Right lobe of liver (tissue), 6 donors: ENCODE measurements at regions not wholly inside any gene's neighbourhood (a gene's known extent, or its start where the extent isn't known, plus 50 kb on each side); places are given as distances from the start of the nearest gene placed in this dataset.

Experiments
- ATAC-seq, 4 donors: fragments of 200-7000 bp; cut with Tn5 transposase; one replicate each; pipeline ENCODE4 v1.9.1; 2020; ENCODE audit warnings: mild to moderate bottlenecking in 4 of 4, moderate library complexity in 4 of 4
- DNase-seq, 3 donors: peaks; one replicate each; pipeline ENCODE4 v3.0.0-alpha.2; 2020
- H3K27ac ChIP-seq, 3 donors: fragments of 200-600 bp; one replicate each; pipeline ENCODE4 v1.8.0; 2022
- H3K27me3 ChIP-seq, 2 donors: fragments of 200-600 bp; one replicate each; pipeline ENCODE4 v1.8.0; 2022
- H3K36me3 ChIP-seq, 4 donors: fragments of 200-600 bp; sonication (generic) in 1 of 4; one replicate each; pipeline versions ENCODE4 v1.5.1 to v1.8.0; 2017 to 2022; ENCODE audit warnings: control low read depth in 1 of 4
- H3K4me1 ChIP-seq, 4 donors: fragments of 200-600 bp; sonication (generic) in 1 of 4; one replicate each; pipeline versions ENCODE4 v1.5.1 to v1.8.0; 2017 to 2022; ENCODE audit warnings: control low read depth in 1 of 4
- H3K4me3 ChIP-seq, 3 donors: fragments of 200-600 bp; one replicate each; pipeline ENCODE4 v1.8.0; 2022
- H3K9me3 ChIP-seq, 4 donors: fragments of 200-600 bp; sonication (generic) in 1 of 4; one replicate each; pipeline versions ENCODE4 v1.5.1 to v1.8.0; 2017 to 2022; ENCODE audit warnings: control low read depth in 1 of 4
- CTCF ChIP-seq, 4 donors: fragments of 200-600 bp in 3 of 4; fragments of 450-650 bp in 1 of 4; IDR thresholded peaks; one replicate each; pipeline versions ENCODE4 v1.5.1 to v1.8.0; 2016 to 2022; ENCODE audit warnings: antibody characterized with exemption in 4 of 4, mild to moderate bottlenecking in 2 of 4
- POLR2A ChIP-seq: fragments of 450-650 bp; IDR thresholded peaks from one replicate; pipeline ENCODE4 v1.6.1; 2017; ENCODE audit warnings: antibody characterized with exemption, mild to moderate bottlenecking
- WGBS: methylation state at CpG from one replicate; pipeline ENCODE4 v1.1.6; 2018; ENCODE audit warnings: low coverage, low lambda C conversion rate; ENCODE audit not compliant: insufficient coverage; ENCODE audit errors: missing lambda C conversion rate; 5-methylcytosine and 5-hydroxymethylcytosine counted together
- intact Hi-C, 2 donors: fragments of 100-400 bp; cut with DNase I; formaldehyde crosslinking; loops; one replicate each; pipeline versions ENCODE4 v1.11.2 to v1.14.1; 2022
- donor health status: DM: no; HTN: yes; CAD: no.
- donor health status: DM: no; HTN: no; CAD: no.
- donor health status: DM: no; HTN: no; CAD: no.
- donor health status: DM: no; HTN: yes; CAD: no.
- donor health status: DM: no; HTN: yes; CAD: no.

GRCh38 chr1:113185463-113186104 lies 112.6 kb downstream of the LRIG2 start:
- intact Hi-C loops: no loop called here
- WGBS: 48% methylated on average over 2 of the region's 2 CpGs

GRCh38 chr1:113190078-113190477 lies 117.1 kb downstream of the LRIG2 start:
- no peaks in the 10 kb centered on the region for H3K36me3 ChIP-seq
- TF ChIP-seq CTCF (IDR thresholded peaks at IDR 0.05) (no peak), POLR2A (no peak)

More at GRCh38 chr1:113185463-113186104, 112.6 kb downstream of the LRIG2 start:
- Histone ChIP-seq H3K27ac (no peak overlapping the region), H3K27me3 (no peaks in the 10 kb centered on the region), H3K4me1 (no peaks in the 10 kb centered on the region), H3K36me3 (no peaks in the 10 kb centered on the region), H3K4me3 (no peak overlapping the region), H3K9me3 (no peaks in the 10 kb centered on the region)
- TF ChIP-seq CTCF (IDR thresholded peaks at IDR 0.05): no peak
- no peak for TF ChIP-seq POLR2A
- no peak for ATAC-seq
- no peak for DNase-seq

GRCh38 chr1:113190930-113191329 lies 117.9 kb downstream of the LRIG2 start:
- TF ChIP-seq POLR2A (no peak), CTCF (IDR thresholded peaks at IDR 0.05) (no peak)
- intact Hi-C loops: no loop called here
- H3K9me3 ChIP-seq: no peaks in the 10 kb centered on the region
- no peaks in the 10 kb centered on the region for H3K27me3 ChIP-seq
- WGBS: 67% methylated on average over 3 of the region's 3 CpGs
- no peak overlapping the region for H3K4me3 ChIP-seq
- H3K27ac ChIP-seq: no peak overlapping the region
- DNase-seq (no peak), ATAC-seq (no peak)
- no peaks in the 10 kb centered on the region for H3K4me1 ChIP-seq
- H3K36me3 ChIP-seq: no peaks in the 10 kb centered on the region

More at GRCh38 chr1:113190078-113190477, 117.1 kb downstream of the LRIG2 start:
- Histone ChIP-seq H3K9me3 (no peaks in the 10 kb centered on the region), H3K27ac (no peak overlapping the region), H3K27me3 (no peaks in the 10 kb centered on the region), H3K4me3 (no peak overlapping the region), H3K4me1 (no peaks in the 10 kb centered on the region)
- DNase-seq: no peak
- 62% methylated on average over 3 of the region's 3 CpGs for WGBS
- ATAC-seq: no peak
- intact Hi-C loops: no loop called here

- DNase-seq (no peak), ATAC-seq (peak in 1 of 4 donors; percentile 17)
- 77% methylated on average over 8 of the region's 11 CpGs for WGBS
- H3K27me3 ChIP-seq: no peaks in the 10 kb centered on the region
- intact Hi-C loops: no loop called here
- no peak overlapping the region for H3K4me3 ChIP-seq
- H3K4me1 ChIP-seq: no peaks in the 10 kb centered on the region
- no peaks in the 10 kb centered on the region for H3K36me3 ChIP-seq
- no peak for TF ChIP-seq CTCF (IDR thresholded peaks at IDR 0.05)
- no peaks in the 10 kb centered on the region for H3K9me3 ChIP-seq
- H3K27ac ChIP-seq: no peak overlapping the region
Measured at GRCh38 chr1:113191579-113192076, 118.6 kb downstream of the LRIG2 start.
